ENCODE measurements at regions not wholly inside any gene's neighbourhood (a gene's known extent, or its start where the extent isn't known, plus 50 kb on each side); places are given as distances from the start of the nearest gene placed in this dataset.

DNA sequence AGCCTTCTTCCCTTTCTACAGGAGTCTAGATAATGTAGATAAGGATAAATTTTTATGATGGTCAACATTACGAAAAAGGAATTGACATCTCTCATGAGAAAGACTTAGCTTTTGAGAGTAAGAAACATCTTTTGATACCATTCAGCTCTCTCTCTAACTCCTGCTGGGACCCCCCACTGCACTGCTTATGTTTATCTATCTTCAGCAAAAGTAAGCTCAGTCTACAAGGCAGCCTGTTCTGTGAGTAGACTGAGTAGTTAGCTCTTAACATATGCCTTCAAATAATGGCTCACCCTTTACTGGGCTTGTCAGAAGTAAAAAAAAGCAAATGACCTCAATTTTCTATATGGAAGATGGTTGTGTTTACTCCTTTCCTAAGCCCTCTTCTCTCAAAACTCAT, 372.2 kb upstream of the CDH11 start:
- no peaks in the 10 kb centered on the region for H3K9me3 ChIP-seq
- no peaks in the 10 kb centered on the region for H3K36me3 ChIP-seq
- intact Hi-C loops (cut with DNase I), result no loop called here
- H3K4me3 ChIP-seq, result no peak overlapping the region
- DNase-seq, result no peak
- H3K4me1 ChIP-seq, result no peaks in the 10 kb centered on the region
- WGBS, 2 donors, result 78% methylated on average over 1 of the region's 1 CpG
- TF ChIP-seq EP300 (IDR thresholded peaks at IDR 0.05) (no peak), POLR2A (IDR thresholded peaks at IDR 0.05) (no peak), POLR2AphosphoS5 (IDR thresholded peaks at IDR 0.05) (no peak)
- TF ChIP-seq, protein P1, sequence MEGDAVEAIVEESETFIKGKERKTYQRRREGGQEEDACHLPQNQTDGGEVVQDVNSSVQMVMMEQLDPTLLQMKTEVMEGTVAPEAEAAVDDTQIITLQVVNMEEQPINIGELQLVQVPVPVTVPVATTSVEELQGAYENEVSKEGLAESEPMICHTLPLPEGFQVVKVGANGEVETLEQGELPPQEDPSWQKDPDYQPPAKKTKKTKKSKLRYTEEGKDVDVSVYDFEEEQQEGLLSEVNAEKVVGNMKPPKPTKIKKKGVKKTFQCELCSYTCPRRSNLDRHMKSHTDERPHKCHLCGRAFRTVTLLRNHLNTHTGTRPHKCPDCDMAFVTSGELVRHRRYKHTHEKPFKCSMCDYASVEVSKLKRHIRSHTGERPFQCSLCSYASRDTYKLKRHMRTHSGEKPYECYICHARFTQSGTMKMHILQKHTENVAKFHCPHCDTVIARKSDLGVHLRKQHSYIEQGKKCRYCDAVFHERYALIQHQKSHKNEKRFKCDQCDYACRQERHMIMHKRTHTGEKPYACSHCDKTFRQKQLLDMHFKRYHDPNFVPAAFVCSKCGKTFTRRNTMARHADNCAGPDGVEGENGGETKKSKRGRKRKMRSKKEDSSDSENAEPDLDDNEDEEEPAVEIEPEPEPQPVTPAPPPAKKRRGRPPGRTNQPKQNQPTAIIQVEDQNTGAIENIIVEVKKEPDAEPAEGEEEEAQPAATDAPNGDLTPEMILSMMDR (IDR thresholded peaks at IDR 0.05), result no peak
- H3K27ac ChIP-seq, result no peak overlapping the region
- no peaks in the 10 kb centered on the region for H3K27me3 ChIP-seq

DNA sequence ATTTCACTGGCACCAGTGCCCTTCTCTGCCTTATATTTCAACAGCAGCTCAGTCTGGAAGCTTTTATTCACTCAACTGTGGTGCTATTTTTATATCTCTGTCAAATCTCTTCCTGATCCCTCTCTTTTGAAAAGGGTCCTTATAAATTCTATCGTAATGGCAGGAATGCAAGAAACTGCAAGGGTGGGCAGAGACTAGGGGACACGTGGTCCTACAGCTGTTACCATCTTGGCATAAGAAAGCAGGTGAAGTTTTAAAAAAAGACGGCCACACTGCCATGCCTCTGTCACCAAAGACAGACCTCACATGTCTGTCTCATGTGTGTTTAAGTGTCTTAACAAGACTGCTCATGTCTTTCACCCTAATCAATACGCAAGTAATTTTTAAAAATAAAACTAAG, 368.4 kb upstream of the CDH11 start:
- WGBS, 2 donors, result 73 to 87% methylated on average over 4 of the region's 4 CpGs
- no peaks in the 10 kb centered on the region for H3K9me3 ChIP-seq
- DNase-seq, result no peak
- TF ChIP-seq, protein P1 (IDR thresholded peaks at IDR 0.05), result no peak
- TF ChIP-seq POLR2AphosphoS5 (IDR thresholded peaks at IDR 0.05), result no peak
- no peak for TF ChIP-seq EP300 (IDR thresholded peaks at IDR 0.05)
- TF ChIP-seq POLR2A (IDR thresholded peaks at IDR 0.05), result no peak
- no peaks in the 10 kb centered on the region for H3K36me3 ChIP-seq
- intact Hi-C loops (cut with DNase I), result no loop called here
- no peak overlapping the region for H3K4me3 ChIP-seq
- H3K27me3 ChIP-seq, result no peaks in the 10 kb centered on the region
- no peak overlapping the region for H3K27ac ChIP-seq
- H3K4me1 ChIP-seq, result no peaks in the 10 kb centered on the region

DNA sequence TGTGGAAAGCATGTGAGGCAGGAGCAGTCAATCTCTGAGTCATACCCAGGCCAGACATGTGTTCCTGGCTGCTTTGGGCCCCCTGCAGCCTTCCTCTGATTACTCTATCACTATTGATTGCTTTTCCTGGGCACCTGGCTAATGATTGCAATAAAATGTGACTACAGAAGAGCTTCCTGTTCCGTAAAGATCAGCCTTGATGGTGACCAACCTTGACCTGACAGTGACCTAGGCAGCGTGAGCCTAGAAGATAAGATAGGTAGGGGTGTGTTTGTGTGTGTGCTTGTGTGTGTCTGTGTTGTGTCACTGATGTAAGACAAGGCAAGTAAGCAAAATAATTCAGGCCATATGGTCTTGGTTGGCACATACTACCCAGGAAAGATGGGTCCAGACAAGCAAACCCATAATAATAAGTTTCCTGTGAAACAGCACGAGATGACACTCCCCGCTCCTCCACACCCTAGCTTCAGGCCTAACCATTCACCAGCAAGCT, 367.7 kb upstream of the CDH11 start:
- TF ChIP-seq, protein P1 (IDR thresholded peaks at IDR 0.05), result no peak
- TF ChIP-seq POLR2AphosphoS5 (IDR thresholded peaks at IDR 0.05) (no peak), EP300 (IDR thresholded peaks at IDR 0.05) (no peak), POLR2A (IDR thresholded peaks at IDR 0.05) (no peak)
- Histone ChIP-seq H3K4me1 (no peaks in the 10 kb centered on the region), H3K27me3 (no peaks in the 10 kb centered on the region), H3K4me3 (no peak overlapping the region), H3K27ac (no peak overlapping the region), H3K36me3 (no peaks in the 10 kb centered on the region), H3K9me3 (no peaks in the 10 kb centered on the region)
- DNase-seq, result no peak
- intact Hi-C loops (cut with DNase I), result no loop called here
- WGBS, 2 donors, result 63 to 72% methylated on average over 4 of the region's 4 CpGs

DNA sequence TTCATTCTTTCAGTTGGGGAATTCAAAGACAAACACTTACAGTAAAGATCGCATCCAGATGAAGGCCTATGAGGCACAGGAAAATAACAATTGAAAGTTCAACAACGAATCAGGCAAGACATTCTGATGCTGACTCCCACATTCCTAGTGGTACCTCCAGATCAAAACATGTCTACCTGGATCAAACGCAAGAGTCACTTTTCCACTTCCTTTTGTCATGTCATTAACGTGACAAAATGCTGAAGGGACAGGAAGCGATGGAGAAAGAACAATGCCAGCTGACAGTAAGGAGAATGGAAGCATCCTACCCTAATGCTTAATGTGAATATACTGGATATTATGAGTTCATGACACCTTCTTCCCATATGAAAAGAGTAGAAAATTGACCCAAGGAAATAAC, 365.4 kb upstream of the CDH11 start:
- no peaks in the 10 kb centered on the region for H3K27me3 ChIP-seq
- H3K4me3 ChIP-seq, result no peak overlapping the region
- H3K4me1 ChIP-seq, result no peaks in the 10 kb centered on the region
- intact Hi-C loops (cut with DNase I), result no loop called here
- WGBS, 2 donors, result 83 to 87% methylated on average over 5 of the region's 5 CpGs
- no peaks in the 10 kb centered on the region for H3K36me3 ChIP-seq
- no peak overlapping the region for H3K27ac ChIP-seq
- no peaks in the 10 kb centered on the region for H3K9me3 ChIP-seq
- TF ChIP-seq, protein P1 (IDR thresholded peaks at IDR 0.05), result no peak
- TF ChIP-seq POLR2A (IDR thresholded peaks at IDR 0.05), result no peak
- TF ChIP-seq EP300 (IDR thresholded peaks at IDR 0.05), result no peak
- TF ChIP-seq POLR2AphosphoS5 (IDR thresholded peaks at IDR 0.05), result no peak
- no peak for DNase-seq

DNA sequence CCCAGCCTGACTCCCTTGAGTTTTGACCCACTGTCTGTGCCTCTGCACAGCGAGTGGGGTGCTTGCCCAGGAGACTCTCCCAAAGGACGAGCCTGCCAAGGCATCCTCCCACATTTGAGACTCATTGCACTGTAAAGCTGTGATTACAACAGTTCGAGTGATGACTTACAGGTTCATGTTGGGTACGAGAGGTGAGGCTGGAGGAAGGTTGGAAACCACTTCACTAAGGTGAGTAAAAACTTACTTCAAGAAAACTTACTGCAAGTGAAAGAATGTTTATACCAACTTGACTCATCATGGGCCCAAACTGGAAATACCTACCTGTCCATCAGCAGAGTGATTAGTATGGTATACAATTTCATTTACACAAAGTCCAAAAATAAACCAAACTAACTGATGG, 360.1 kb upstream of the CDH11 start:
- Histone ChIP-seq H3K4me3 (no peak overlapping the region), H3K4me1 (no peaks in the 10 kb centered on the region), H3K27ac (no peak overlapping the region), H3K9me3 (peaks cover 0 to 3% (median 0%) of the 10 kb centered on the region in 4 donors), H3K36me3 (no peaks in the 10 kb centered on the region), H3K27me3 (no peaks in the 10 kb centered on the region)
- intact Hi-C loops (cut with DNase I), result no loop called here
- WGBS, 2 donors, result 66 to 81% methylated on average over 4 of the region's 4 CpGs
- TF ChIP-seq EP300 (IDR thresholded peaks at IDR 0.05), result no peak
- TF ChIP-seq POLR2AphosphoS5 (IDR thresholded peaks at IDR 0.05), result no peak
- TF ChIP-seq POLR2A (IDR thresholded peaks at IDR 0.05), result no peak
- TF ChIP-seq, protein P1 (IDR thresholded peaks at IDR 0.05), result no peak
- no peak for DNase-seq
